Skeletal muscle tissue (tissue), 3 donors: ENCODE measurements at regions not wholly inside any gene's neighbourhood (a gene's known extent, or its start where the extent isn't known, plus 50 kb on each side); places are given as distances from the start of the nearest gene placed in this dataset.

Experiments
- H3K27ac ChIP-seq: one replicate; pipeline ENCODE4 v1.7.0; 2013; ENCODE audit warnings: mild to moderate bottlenecking, low read depth, low read length, inconsistent platforms
- H3K27me3 ChIP-seq, 3 donors: one replicate each; pipeline ENCODE4 v1.7.0; 2013; ENCODE audit warnings: low read length in 3 of 3; ENCODE audit not compliant: control insufficient read depth in 3 of 3, insufficient read depth in 3 of 3
- H3K36me3 ChIP-seq, 3 donors: one replicate each; pipeline ENCODE4 v1.7.0; 2013; ENCODE audit warnings: low read length in 3 of 3; ENCODE audit not compliant: control insufficient read depth in 3 of 3, insufficient read depth in 3 of 3
- H3K4me1 ChIP-seq, 3 donors: one replicate each; pipeline ENCODE4 v1.7.0; 2013; ENCODE audit warnings: low read length in 3 of 3, mild to moderate bottlenecking in 3 of 3; ENCODE audit not compliant: control insufficient read depth in 3 of 3, insufficient read depth in 3 of 3
- H3K4me3 ChIP-seq, 3 donors: one replicate each; pipeline ENCODE4 v1.7.0; 2013; ENCODE audit warnings: low read length in 3 of 3
- H3K9ac ChIP-seq, 3 donors: one replicate each; pipeline ENCODE4 v1.7.0; 2013; ENCODE audit warnings: low read length in 3 of 3, mild to moderate bottlenecking in 3 of 3, moderate library complexity in 2 of 3, low read depth in 1 of 3
- H3K9me3 ChIP-seq, 3 donors: one replicate each; pipeline ENCODE4 v1.7.0; 2013; ENCODE audit warnings: low read length in 3 of 3; ENCODE audit not compliant: control insufficient read depth in 3 of 3
- donor health status: Osteomylitis.

- Histone ChIP-seq H3K36me3 (no peaks in the 10 kb centered on the region), H3K9me3 (no peaks in the 10 kb centered on the region), H3K9ac (no peak overlapping the region), H3K4me1 (no peaks in the 10 kb centered on the region), H3K27me3 (no peaks in the 10 kb centered on the region), H3K27ac (no peak overlapping the region), H3K4me3 (no peak overlapping the region)
Observed at GRCh38 chr17:14514973-14515372, 214.1 kb downstream of the HS3ST3B1 start.

GRCh38 chr17:14513835-14514234 is 213.0 kb downstream of the HS3ST3B1 start:
- H3K27ac ChIP-seq: no peak overlapping the region
- no peaks in the 10 kb centered on the region for H3K4me1 ChIP-seq
- H3K9me3 ChIP-seq: no peaks in the 10 kb centered on the region
- no peaks in the 10 kb centered on the region for H3K36me3 ChIP-seq
- no peak overlapping the region for H3K9ac ChIP-seq
- no peak overlapping the region for H3K4me3 ChIP-seq
- H3K27me3 ChIP-seq: no peaks in the 10 kb centered on the region

GRCh38 chr17:14510136-14510535 is 209.3 kb downstream of the HS3ST3B1 start:
- no peak overlapping the region for H3K9ac ChIP-seq
- H3K4me3 ChIP-seq: no peak overlapping the region
- peaks cover 0 to 2% (median 0%) of the 10 kb centered on the region in 3 donors for H3K9me3 ChIP-seq
- H3K27me3 ChIP-seq: no peaks in the 10 kb centered on the region
- no peak overlapping the region for H3K27ac ChIP-seq
- no peaks in the 10 kb centered on the region for H3K4me1 ChIP-seq
- H3K36me3 ChIP-seq: no peaks in the 10 kb centered on the region

GRCh38 chr17:14508156-14508555 is 207.3 kb downstream of the HS3ST3B1 start:
- H3K27me3 ChIP-seq: no peaks in the 10 kb centered on the region
- H3K4me3 ChIP-seq: no peak overlapping the region
- H3K36me3 ChIP-seq: no peaks in the 10 kb centered on the region
- no peak overlapping the region for H3K9ac ChIP-seq
- H3K27ac ChIP-seq: no peak overlapping the region
- H3K4me1 ChIP-seq: no peaks in the 10 kb centered on the region
- peaks cover 0 to 2% (median 0%) of the 10 kb centered on the region in 3 donors for H3K9me3 ChIP-seq

- Histone ChIP-seq H3K36me3 (no peaks in the 10 kb centered on the region), H3K9me3 (peaks cover 0 to 2% (median 0%) of the 10 kb centered on the region in 3 donors), H3K27me3 (no peaks in the 10 kb centered on the region), H3K9ac (no peak overlapping the region), H3K4me1 (no peaks in the 10 kb centered on the region), H3K4me3 (no peak overlapping the region), H3K27ac (no peak overlapping the region)
Observed at GRCh38 chr17:14506364-14506763, 205.5 kb downstream of the HS3ST3B1 start.

- Histone ChIP-seq H3K36me3 (no peaks in the 10 kb centered on the region), H3K9me3 (peaks cover 0 to 2% (median 0%) of the 10 kb centered on the region in 3 donors), H3K9ac (no peak overlapping the region), H3K4me3 (no peak overlapping the region), H3K27ac (no peak overlapping the region), H3K4me1 (no peaks in the 10 kb centered on the region), H3K27me3 (no peaks in the 10 kb centered on the region)
Observed at GRCh38 chr17:14505606-14506005, 204.7 kb downstream of the HS3ST3B1 start.

- Histone ChIP-seq H3K4me1 (no peaks in the 10 kb centered on the region), H3K9ac (no peak overlapping the region), H3K36me3 (no peaks in the 10 kb centered on the region), H3K27ac (no peak overlapping the region), H3K27me3 (no peaks in the 10 kb centered on the region), H3K9me3 (no peaks in the 10 kb centered on the region), H3K4me3 (no peak overlapping the region)
Observed at GRCh38 chr17:14499976-14500375, 199.1 kb downstream of the HS3ST3B1 start.

- Histone ChIP-seq H3K4me1 (no peaks in the 10 kb centered on the region), H3K27me3 (no peaks in the 10 kb centered on the region), H3K27ac (no peak overlapping the region), H3K36me3 (no peaks in the 10 kb centered on the region), H3K9me3 (no peaks in the 10 kb centered on the region), H3K9ac (no peak overlapping the region), H3K4me3 (no peak overlapping the region)
Observed at GRCh38 chr17:14498812-14499211, 197.9 kb downstream of the HS3ST3B1 start.

- Histone ChIP-seq H3K27me3 (no peaks in the 10 kb centered on the region), H3K27ac (no peak overlapping the region), H3K4me3 (no peak overlapping the region), H3K36me3 (no peaks in the 10 kb centered on the region), H3K9me3 (no peaks in the 10 kb centered on the region), H3K4me1 (no peaks in the 10 kb centered on the region), H3K9ac (no peak overlapping the region)
Observed at GRCh38 chr17:14494161-14494560, 193.3 kb downstream of the HS3ST3B1 start.

GRCh38 chr17:14489986-14490385 is 189.1 kb downstream of the HS3ST3B1 start:
- no peaks in the 10 kb centered on the region for H3K9me3 ChIP-seq
- no peaks in the 10 kb centered on the region for H3K36me3 ChIP-seq
- no peak overlapping the region for H3K27ac ChIP-seq
- no peaks in the 10 kb centered on the region for H3K27me3 ChIP-seq
- H3K4me3 ChIP-seq: no peak overlapping the region
- no peak overlapping the region for H3K9ac ChIP-seq
- H3K4me1 ChIP-seq: no peaks in the 10 kb centered on the region
